ENCODE measurements at regions not wholly inside any gene's neighbourhood (a gene's known extent, or its start where the extent isn't known, plus 50 kb on each side); places are given as distances from the start of the nearest gene placed in this dataset.
A peak's percentile ranks its signal among the peaks of the same experiment; 100 is the strongest.
"Not testable (repeated sequence)": the region's sequence is repeated elsewhere in the genome, so short reads cannot be mapped to it uniquely, and the experiment has no call there.

DNA sequence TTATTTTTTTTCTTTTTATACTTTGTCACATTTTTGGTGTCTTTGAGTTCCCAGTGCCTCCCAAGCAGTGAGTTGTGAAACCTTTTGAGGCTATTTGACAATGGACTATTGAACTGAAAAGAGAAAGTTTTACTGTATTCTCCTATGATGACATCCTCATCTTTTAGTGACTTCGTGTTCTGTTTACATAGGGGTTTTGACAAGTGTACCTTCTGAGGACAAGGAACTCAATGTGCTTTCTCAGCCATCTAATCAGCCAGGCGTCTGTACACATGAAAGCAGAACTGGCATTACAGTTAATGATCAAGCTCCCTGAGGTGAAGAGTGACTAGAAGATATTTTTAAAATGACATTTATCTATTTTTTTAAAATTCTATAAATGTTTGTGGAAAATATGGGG, 175.5 kb downstream of the ANXA1 start:
- H3K27ac ChIP-seq = no peak overlapping the region
- no peak for DNase-seq (ENCODE audit: low read depth, low spot score)

DNA sequence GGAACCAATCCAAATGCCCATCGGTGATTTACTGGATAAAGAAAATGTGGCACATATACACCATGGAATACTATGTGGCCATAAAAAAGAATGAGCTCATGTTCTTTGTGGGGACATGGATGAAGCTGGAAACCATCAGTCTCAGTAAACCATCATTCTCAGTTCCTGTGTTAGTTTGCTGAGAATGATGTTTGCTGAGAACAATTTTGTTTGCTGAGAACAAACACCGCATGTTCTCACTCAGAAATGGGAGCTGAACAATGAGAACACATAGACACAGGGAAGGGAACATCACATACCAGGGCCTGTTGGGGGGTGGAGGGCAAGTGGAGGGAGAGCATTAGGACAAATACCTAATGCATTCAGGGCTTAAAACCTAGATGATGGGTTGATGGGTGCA, 185.5 kb downstream of the ANXA1 start:
- H3K27ac ChIP-seq = not testable (repeated sequence)

DNA sequence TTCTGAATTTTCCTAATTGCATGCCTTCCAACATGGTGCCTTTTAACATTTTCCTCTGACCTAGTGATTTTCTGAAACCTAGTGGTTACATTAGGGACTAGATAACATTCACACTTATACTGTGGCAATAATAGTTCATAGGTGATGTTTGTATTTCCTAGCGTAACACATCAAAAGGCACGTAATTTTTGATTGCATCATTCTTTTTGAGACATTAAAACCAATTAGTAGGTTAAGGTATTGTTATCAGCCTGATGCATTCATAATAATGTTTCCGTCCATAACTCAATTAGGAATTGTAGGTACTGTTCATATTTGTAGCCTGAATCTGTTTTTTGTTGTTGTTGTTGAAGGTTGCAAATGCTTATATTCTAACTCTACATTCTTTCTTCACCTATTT, 192.4 kb downstream of the ANXA1 start:
- no peak overlapping the region for H3K27ac ChIP-seq
- DNase-seq (ENCODE audit: low read depth, low spot score) = no peak

More for the DNA sequence above, 185.5 kb downstream of the ANXA1 start:
- DNase-seq (ENCODE audit: low read depth, low spot score) = not testable (repeated sequence)

DNA sequence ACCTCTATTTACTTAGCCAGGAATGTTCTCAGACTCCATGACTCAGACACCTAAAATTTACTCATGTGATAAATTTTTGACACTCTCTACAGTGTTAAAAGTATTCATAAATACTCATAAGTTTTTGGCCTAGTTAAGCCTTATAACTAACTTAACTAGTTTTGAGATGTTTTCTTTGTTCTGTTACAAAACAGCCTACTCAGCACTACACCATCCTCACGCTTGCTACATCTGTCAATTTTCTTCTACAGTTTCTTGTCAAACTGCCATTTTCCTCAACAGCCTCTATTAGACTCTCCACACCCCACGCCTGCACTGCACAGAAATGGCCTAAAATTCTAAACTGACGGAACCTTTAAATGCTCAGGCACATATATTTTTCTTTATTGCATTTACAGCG, 195.5 kb downstream of the ANXA1 start:
- DNase-seq (ENCODE audit: low read depth, low spot score) = no peak

DNA sequence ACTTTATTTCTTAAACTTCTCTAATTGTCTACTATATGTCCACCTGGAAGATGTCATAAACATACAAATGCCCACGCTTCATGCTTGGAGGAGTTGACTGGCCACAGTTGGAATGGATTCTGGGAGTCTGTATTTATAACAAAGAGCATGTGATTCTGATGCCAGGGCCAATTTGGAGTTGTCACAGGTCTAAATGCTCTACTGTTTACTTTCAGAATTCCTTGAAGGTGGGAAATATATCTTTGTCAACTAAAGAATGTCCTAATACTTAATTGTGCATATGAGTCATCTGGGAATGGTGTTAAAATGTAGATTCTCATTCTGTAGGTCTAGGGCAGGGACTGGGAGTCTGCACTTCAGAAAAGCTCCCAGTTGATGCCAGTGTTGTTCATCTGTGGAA, 196.1 kb downstream of the ANXA1 start:
- H3K27ac ChIP-seq = no peak overlapping the region
- no peak for DNase-seq (ENCODE audit: low read depth, low spot score)

More for the DNA sequence above, 195.5 kb downstream of the ANXA1 start:
- no peak overlapping the region for H3K27ac ChIP-seq

DNA sequence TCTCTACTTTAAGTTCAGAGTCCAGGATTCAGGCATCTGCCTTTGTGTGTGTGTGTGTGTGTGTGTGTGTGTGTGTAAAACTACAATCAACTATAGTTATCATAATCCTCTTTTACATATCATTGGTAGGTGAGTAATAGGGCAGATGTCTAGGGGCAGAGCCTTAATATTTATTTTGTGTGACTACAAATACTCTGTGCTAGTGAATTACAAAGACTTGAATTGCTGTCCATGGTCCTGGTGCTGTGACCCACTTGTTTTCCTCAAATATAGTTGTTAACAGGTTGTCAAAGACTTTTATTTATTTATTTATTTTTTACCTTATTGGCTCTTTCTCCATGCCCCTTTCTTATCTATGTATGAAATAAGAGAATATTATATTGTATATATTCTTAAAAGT, 196.8 kb downstream of the ANXA1 start:
- H3K27ac ChIP-seq = no peak overlapping the region
- DNase-seq (ENCODE audit: low read depth, low spot score) = no peak

DNA sequence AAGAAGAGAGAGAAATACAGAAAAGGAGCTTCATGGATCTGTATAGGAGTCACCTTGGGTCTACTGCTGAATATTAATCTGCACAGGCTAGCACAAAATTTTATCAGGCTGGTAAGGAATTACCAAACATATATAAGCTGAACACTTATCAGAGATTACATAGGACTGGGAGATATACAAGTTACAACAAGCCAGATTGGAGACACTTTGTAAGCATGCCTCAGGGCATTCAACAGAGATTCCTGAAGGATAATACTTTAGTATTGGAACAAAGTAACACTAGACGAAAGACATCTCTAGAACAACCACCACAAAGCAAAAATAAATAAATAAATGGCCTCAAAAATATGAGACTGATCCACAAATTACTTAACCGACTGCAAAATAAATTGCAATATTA, 197.8 kb downstream of the ANXA1 start:
- DNase-seq (ENCODE audit: low read depth, low spot score) = no peak
- H3K27ac ChIP-seq = no peak overlapping the region

DNA sequence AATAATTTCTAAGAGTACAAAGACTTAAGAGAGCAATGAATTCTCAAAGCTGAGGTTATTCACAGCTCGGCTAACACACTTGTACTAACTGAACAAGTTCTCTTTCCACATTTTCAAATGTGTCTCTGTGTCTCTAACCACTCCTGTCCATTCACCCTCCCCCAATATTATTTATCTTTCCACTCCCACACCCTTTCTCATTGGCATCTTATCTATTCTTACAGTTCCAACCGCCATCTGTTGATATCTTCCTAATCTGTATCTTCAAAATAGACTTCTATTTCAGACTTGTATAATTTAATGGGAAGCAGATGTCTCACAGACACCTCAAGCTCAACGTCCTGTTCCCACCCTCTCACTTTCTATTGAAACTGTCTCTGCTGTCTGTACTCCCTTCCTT, 205.9 kb downstream of the ANXA1 start:
- H3K27ac ChIP-seq = no peak overlapping the region
- DNase-seq (ENCODE audit: low read depth, low spot score) = no peak

DNA sequence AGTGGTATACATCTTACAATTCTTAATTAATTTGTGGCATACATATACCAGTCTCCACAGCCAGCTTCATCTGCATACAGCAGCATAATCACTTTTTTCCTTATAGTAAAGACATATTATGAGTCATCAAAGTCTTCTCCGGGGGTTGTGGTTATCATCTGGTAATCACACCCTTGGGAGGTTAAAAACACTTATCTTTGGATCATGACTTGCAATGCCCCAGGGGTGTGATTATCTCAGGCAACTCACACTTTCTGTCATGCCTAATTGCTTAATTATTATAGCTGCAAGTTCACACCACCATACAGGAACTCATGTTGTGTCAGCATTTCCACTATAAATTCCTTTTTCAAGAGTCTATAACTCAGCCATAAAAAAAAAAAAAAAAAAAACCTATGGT, 218.4 kb downstream of the ANXA1 start:
- peak; percentile 3 for DNase-seq (ENCODE audit: low read depth, low spot score)
- H3K27ac ChIP-seq = no peak overlapping the region

DNA sequence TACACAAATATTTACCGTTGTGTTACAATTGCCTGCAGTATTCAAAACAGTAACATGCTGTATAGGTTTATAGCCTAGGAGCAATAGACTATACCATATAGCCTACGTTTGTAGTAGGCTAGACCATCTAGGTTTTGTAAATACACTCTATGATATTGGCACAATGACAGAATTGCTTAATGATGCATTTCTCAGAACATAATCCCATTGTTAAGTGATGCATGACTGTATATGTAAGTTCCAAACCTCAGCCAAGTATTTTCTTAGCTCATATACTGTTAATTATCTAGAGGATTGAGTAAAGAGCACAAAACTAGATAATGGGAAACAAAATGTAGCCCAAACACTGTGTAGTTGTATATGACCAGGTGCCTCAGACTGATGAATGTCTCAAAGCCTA, 220.1 kb downstream of the ANXA1 start:
- no peak overlapping the region for H3K27ac ChIP-seq
- no peak for DNase-seq (ENCODE audit: low read depth, low spot score)

DNA sequence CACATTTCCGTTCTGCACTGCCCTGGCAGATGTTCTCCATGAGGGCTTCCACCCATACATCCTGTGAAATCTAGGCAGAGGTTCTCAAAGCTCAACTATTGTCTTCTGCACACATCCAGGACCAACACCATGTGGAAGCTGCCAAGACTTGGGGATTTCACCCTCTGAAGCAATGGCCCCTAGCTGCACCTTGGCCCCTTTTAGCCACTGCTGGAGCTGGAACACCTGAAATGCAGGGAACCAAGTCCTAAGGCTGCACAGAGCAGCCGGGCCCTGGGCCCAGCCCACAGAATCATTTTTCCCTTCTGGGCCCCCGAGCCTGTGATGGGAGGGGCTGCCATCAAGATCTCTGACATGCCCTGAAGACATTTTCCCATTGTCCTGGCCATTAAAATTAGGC, 228.7 kb downstream of the ANXA1 start:
- H3K27ac ChIP-seq = no peak overlapping the region
- DNase-seq (ENCODE audit: low read depth, low spot score) = no peak

DNA sequence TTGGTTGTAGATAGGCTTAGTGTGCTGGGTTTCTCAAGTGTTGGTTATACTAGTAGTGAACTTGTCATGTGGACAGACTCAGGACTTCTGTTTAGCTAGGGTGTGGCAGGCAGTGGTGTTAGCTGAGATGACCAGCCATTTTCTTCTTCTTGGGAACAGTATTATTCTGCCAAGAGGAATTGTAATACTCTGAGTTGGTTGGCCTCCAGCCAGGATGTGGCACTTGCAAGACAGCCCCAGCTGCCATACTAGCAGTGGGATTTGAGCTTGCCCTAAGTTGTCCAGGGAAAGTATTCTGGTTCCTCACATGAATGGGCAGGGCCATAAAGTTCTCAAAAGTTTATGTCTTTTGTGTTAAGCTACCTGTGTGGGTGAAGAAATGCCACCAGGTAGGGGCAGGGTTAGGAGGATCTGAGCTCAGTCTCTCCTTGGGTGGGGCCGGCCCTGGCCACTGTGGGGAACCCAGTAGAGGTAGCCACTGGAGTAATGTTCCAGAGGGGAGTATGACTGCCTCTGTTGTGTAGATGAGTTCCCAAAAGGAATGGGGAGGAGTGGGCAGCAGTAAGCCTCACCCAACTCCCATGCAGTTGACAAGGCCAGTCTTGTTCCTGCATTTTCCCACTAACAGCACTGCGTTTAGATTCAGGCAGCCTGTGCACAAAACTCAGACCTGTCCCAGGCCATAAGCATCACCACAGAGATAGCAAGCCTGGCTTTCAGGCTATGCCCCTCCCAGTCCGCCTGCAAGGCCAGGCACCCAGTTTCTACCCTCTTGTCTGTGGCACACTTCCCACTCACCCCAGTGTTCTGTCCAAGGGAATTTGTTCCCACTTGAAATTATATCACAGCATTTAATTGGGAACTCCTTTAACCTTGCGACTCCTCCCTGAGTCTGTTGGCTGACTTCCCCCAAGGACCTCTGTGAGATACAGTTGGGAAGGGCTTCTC, 250.7 kb downstream of the ANXA1 start:
- no peak overlapping the region for H3K27ac ChIP-seq
- DNase-seq (ENCODE audit: low read depth, low spot score) = no peak

DNA sequence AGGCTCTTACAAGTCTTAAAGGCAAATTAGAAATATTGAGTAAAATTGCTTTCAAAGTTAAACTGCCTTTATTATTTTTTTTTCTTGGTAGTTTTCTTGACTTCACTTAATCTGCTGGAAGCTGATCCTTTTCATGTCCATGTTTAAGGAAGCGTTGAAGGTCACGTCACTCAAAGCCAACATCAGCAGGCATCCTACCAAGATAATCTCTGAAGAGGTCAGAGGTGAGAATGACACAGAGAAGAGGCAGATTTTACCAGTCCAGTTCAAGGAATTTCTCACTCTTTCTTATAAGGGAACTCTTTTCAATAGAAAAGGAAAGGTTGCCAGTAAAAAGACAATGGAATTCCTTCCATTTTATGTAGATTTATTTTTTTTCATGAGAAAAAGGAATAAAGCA, 259.8 kb downstream of the ANXA1 start:
- no peak overlapping the region for H3K27ac ChIP-seq
- DNase-seq (ENCODE audit: low read depth, low spot score) = no peak

DNA sequence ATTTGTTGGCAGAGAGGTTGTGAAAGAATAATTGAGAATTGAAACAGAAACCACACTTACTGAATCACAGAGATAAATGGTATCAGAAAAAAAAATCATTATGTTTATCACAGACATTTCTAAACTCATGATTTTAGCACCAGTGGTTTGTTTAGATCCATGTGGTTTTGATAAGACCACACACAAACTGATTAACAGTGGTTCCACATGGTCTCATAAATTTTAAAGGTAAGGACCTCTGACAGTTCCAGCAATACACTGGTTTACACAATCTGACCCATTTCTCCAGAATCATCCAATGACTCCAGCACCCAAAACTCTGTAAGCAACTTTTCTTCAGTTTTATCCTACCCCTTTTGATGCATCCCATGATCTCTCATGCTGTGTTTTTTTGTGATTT, 261.2 kb downstream of the ANXA1 start:
- DNase-seq (ENCODE audit: low read depth, low spot score) = no peak
- no peak overlapping the region for H3K27ac ChIP-seq

DNA sequence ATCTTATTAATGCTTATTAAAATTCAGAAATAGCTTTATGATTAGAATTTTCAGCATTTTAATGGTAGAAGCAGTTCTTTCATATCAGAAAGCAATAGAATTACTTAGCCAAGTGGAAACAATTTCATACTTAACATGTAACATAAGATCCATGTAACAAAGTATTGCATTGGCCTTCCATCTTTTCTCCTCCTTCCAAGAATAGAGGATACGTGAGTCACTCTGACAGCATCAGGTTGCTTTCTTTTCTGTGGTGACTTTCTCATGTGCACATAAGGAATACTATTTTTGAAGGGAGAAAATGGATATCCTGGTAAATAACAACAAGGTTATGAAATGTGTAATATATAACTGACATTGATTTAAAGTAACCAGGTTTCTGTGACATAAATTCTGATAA, 272.2 kb downstream of the ANXA1 start:
- no peak overlapping the region for H3K27ac ChIP-seq
- no peak for DNase-seq (ENCODE audit: low read depth, low spot score)

DNA sequence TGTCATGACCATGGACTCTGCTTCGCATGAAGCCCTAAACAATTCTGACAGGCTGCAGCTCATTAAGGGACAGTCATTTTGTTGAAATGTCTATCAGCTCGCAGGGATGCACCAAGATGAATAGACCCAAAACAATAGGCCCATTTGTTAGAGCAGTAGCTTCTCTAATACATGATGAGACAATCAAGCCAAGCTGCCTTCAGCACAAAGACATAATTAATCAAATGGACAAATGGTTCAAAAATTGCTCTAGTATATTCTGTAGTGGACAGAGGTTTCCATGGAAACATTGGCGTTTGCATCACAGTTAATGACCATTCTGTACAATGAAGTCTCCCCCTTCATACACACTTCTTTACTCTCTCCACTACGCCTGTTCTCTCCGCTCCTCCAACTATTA, 274.6 kb downstream of the ANXA1 start:
- no peak for DNase-seq (ENCODE audit: low read depth, low spot score)
- H3K27ac ChIP-seq = no peak overlapping the region

DNA sequence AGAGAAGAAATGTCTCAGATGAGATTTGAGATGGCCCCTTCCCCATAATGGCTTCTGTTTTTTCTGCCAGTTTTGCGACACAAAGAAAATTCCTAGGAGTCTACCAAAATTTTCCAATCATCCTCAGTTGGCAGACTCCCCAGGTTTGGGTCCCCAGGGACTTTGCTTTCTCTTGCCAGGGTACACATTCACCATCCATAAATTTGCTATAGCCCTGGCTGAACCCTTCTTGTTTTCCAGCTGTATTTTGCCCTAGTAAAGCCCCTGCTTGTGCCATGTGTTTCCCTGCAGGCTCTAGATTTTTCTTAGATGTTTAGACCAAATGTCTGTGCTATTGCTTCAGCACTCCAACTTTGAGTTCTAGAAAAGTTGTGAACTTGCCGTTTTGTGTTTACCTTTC, 283.2 kb downstream of the ANXA1 start:
- DNase-seq (ENCODE audit: low read depth, low spot score) = no peak
- H3K27ac ChIP-seq = no peak overlapping the region

DNA sequence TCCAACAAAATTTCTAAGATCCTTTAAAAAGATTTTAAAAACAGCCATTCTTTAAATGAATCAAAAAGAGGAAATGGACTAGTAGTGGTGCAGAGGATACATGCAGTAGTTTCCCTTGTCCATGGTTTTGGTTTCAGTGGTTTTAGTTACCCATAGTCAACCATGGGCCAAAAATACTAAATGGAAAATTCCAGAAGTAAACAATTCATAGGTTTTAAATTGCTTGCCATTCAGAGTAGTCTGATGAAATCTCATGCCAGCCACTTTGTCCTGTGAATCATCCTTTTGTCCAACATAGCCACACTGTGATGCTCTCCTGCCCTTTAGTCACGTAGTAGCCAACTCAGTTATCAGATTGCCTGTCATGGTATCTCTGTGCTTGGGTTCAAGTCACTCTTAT, 286.1 kb downstream of the ANXA1 start:
- peak overlapping the region; percentile 14 for H3K27ac ChIP-seq
- no peak for DNase-seq (ENCODE audit: low read depth, low spot score)

DNA sequence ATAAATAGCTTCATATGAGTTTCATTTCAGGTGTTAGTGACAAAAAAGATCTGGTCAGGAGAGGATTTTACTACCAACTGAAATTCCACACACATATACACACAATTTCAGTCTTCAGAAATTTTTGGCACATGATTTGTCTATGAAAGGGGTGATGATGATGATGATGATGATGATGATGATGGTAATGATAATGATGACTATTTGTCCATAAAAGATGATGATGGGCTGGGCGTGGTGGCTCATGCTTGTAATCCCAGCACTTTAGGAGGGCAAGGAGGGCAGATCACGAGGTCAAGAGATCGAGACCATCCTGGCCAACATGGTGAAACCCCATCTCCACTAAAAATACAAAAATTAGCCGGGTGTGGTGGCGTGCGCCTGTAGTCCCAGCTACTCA, 288.2 kb downstream of the ANXA1 start:
- not testable (repeated sequence) for DNase-seq (ENCODE audit: low read depth, low spot score); H3K27ac ChIP-seq

DNA sequence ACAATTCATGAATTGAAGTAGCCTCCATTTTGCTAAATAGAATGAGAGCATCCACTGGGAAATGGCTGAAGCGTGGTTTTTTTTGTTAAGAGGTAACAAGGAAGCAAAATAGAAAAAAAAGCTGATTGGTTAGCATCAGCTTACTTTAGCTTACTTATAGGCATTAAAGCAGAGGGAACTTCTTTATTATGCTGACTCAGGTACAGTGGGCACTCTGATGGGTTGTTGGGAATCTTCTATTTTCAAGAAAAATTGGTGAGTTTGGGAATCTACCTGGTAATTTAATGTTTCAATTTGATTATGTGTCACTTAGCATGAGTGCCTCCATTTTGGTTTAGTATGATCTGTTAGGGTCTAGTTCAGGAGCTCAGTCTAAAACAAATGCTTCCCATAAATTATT, 289.6 kb downstream of the ANXA1 start:
- no peak overlapping the region for H3K27ac ChIP-seq
- DNase-seq (ENCODE audit: low read depth, low spot score) = no peak

DNA sequence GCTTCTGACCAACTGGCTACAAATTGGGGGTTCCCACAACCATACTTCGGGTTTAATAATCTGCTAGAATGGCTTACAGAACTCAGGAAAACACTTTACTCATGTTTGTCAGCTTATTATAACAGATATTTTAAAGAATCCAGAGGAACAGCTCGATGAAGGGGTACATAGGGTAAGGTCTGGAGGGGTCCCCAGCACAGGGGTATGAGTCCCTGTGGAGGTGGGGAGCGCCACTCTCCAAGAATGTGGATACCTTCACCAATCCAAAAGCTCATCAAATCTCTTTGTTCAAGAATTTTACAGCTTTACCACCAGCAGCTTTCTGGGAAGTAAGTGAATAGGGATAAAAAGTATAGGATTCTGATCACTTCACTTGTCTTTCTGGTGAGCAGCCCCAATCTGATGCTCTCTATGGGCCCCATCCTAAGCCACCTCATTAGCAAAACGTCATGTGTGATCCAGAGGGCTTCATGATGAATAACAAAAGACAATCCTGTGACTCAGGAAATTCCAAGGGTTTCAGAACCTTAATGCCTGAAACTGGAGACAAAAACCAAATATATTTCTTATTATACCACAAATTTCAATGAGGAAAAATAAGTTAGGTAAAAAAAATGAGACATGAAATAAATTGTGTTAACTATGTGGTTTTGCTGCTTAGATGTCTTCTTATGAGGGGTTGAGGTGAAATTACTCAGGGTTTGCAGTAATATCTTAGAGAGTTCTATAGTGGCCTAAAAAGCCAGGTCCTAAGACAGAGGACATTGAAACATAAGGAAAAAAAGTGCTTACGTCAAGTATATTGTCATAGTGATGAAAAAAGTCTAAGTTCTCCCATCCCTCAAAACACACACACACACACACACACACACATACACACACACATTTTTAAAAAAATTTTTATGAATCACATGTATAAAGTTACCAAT, 290.5 kb downstream of the ANXA1 start:
- no peak overlapping the region for H3K27ac ChIP-seq
- no peak for DNase-seq (ENCODE audit: low read depth, low spot score)
